ENCODE measurements at regions not wholly inside any gene's neighbourhood (a gene's known extent, or its start where the extent isn't known, plus 50 kb on each side); places are given as distances from the start of the nearest gene placed in this dataset.

DNA sequence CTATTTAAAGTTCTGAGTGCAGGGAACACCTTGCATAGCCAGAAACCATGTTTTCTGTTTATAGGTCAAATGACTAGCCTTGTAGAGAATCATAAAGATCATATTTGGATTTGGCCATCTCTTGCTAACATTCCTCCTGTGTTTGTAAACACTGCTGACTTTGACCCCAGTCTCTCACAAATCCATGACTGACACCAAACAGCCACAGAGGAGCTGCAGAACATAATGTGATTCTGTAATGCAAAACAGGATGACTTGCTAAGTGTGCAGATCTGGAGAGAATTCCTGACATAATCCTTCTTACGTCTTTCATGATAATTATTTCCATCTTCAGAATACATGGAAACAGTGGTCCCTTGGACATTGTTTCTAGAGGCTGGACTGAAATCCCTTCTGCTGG, 211.8 kb downstream of the BMP4 start:
- WGBS, 3 donors, result 83 to 89% (median 88%) methylated on average over 1 of the region's 1 CpG
- no peak for DNase-seq
- no peak overlapping the region for H3K4me3 ChIP-seq
- no peaks in the 10 kb centered on the region for H3K36me3 ChIP-seq
- H3K9me3 ChIP-seq, result no peaks in the 10 kb centered on the region
- TF ChIP-seq EP300 (IDR thresholded peaks at IDR 0.05) (no peak), CTCF (IDR thresholded peaks at IDR 0.05) (no peak), POLR2A (IDR thresholded peaks at IDR 0.05) (no peak)
- no peak overlapping the region for H3K27ac ChIP-seq
- intact Hi-C loops (cut with DNase I), result no loop called here
- no peaks in the 10 kb centered on the region for H3K27me3 ChIP-seq
- H3K4me1 ChIP-seq (ENCODE audit: insufficient read depth), result no peaks in the 10 kb centered on the region

- Histone ChIP-seq H3K36me3 (no peaks in the 10 kb centered on the region), H3K4me1 (ENCODE audit: insufficient read depth) (no peaks in the 10 kb centered on the region), H3K27me3 (no peaks in the 10 kb centered on the region), H3K9me3 (no peaks in the 10 kb centered on the region), H3K27ac (no peak overlapping the region), H3K4me3 (no peak overlapping the region)
- intact Hi-C loops (cut with DNase I), result no loop called here
- DNase-seq, result no peak
- no peak for TF ChIP-seq EP300 (IDR thresholded peaks at IDR 0.05)
- no peak for TF ChIP-seq CTCF (IDR thresholded peaks at IDR 0.05)
- TF ChIP-seq POLR2A (IDR thresholded peaks at IDR 0.05), result no peak
- WGBS, 3 donors, result 71 to 74% (median 71%) methylated on average over 5 of the region's 5 CpGs
These were observed 213.3 kb downstream of the BMP4 start for GRCh38 chr14:53743371-53743770.

DNA sequence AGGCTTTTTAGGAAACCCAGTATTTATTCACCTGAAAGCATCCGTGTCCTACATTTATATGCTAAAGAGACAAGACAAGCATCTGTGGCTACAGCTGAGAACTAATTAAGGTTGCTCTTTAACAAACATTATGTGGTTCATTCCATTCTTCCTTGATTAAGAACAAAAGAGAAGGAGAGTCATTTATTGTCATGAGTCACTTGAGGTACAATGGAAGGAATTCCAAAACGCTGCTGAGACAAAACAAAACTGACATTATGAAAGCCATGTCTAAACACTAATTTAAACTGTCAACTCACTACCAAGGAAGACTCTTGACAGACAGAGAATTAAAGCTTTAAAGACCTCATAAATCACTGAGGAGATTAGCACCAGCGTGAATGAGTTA, 214.4 kb downstream of the BMP4 start:
- TF ChIP-seq EP300 (IDR thresholded peaks at IDR 0.05) (no peak), CTCF (IDR thresholded peaks at IDR 0.05) (no peak), POLR2A (IDR thresholded peaks at IDR 0.05) (no peak)
- Histone ChIP-seq H3K4me3 (no peak overlapping the region), H3K27me3 (no peaks in the 10 kb centered on the region), H3K4me1 (ENCODE audit: insufficient read depth) (no peaks in the 10 kb centered on the region), H3K36me3 (no peaks in the 10 kb centered on the region), H3K27ac (no peak overlapping the region), H3K9me3 (no peaks in the 10 kb centered on the region)
- WGBS, 3 donors, result 75 to 78% (median 78%) methylated on average over 3 of the region's 3 CpGs
- intact Hi-C loops (cut with DNase I), result no loop called here
- DNase-seq, result no peak

- intact Hi-C loops (cut with DNase I), result no loop called here
- Histone ChIP-seq H3K9me3 (no peaks in the 10 kb centered on the region), H3K4me1 (ENCODE audit: insufficient read depth) (no peaks in the 10 kb centered on the region), H3K36me3 (no peaks in the 10 kb centered on the region), H3K27me3 (no peaks in the 10 kb centered on the region), H3K27ac (no peak overlapping the region), H3K4me3 (no peak overlapping the region)
- WGBS, 3 donors, result 69 to 75% (median 70%) methylated on average over 5 of the region's 5 CpGs
- no peak for TF ChIP-seq CTCF (IDR thresholded peaks at IDR 0.05)
- no peak for TF ChIP-seq POLR2A (IDR thresholded peaks at IDR 0.05)
- no peak for TF ChIP-seq EP300 (IDR thresholded peaks at IDR 0.05)
- no peak for DNase-seq
These were observed 215.0 kb downstream of the BMP4 start for GRCh38 chr14:53741479-53742232.

Measured in ovary (tissue), 7 donors.